Gastrocnemius medialis (tissue), 4 donors: ENCODE measurements at regions not wholly inside any gene's neighbourhood (a gene's known extent, or its start where the extent isn't known, plus 50 kb on each side); places are given as distances from the start of the nearest gene placed in this dataset.

ENCODE experiments used
- ATAC-seq, 2 donors: fragments of 150-250 bp; one replicate each; pipeline ENCODE4 v1.9.1; 2016
- DNase-seq, 2 donors: peaks; one replicate each; pipeline ENCODE4 v3.0.0-alpha.2; 2019
- H3K27ac ChIP-seq, 4 donors: fragments of 200-600 bp; sonication (generic); 1 replicate in 1 of 4; 2 replicates in 3 of 4; pipeline ENCODE4 v1.5.1; 2016 to 2018; ENCODE audit warnings: mild to moderate bottlenecking in 2 of 4, moderate library complexity in 1 of 4
- H3K27me3 ChIP-seq, 3 donors: fragments of 200-600 bp; sonication (generic) in 2 of 3; 1 replicate in 1 of 3; 2 replicates in 2 of 3; pipeline versions ENCODE4 v1.5.1 to v1.6.0; 2016 to 2019; ENCODE audit warnings: mild to moderate bottlenecking in 1 of 3, moderate library complexity in 1 of 3
- H3K36me3 ChIP-seq, 2 donors: fragments of 200-600 bp; sonication (generic) in 1 of 2; one replicate each; pipeline ENCODE4 v1.5.1; 2017 to 2018
- H3K4me1 ChIP-seq, 2 donors: fragments of 200-600 bp; sonication (generic) in 1 of 2; one replicate each; pipeline ENCODE4 v1.5.1; 2016 to 2017; ENCODE audit warnings: mild to moderate bottlenecking in 2 of 2
- H3K4me3 ChIP-seq, 4 donors: fragments of 200-600 bp; sonication (generic) in 3 of 4; 1 replicate in 1 of 4; 2 replicates in 3 of 4; pipeline ENCODE4 v1.5.1; 2016 to 2019; ENCODE audit warnings: mild to moderate bottlenecking in 2 of 4
- H3K9me3 ChIP-seq, 3 donors: fragments of 200-600 bp; sonication (generic) in 2 of 3; 1 replicate in 1 of 3; 2 replicates in 2 of 3; pipeline ENCODE4 v1.5.1; 2016 to 2019
- POLR2A ChIP-seq, 2 donors: fragments of 450-650 bp; IDR thresholded peaks; one replicate each; pipeline ENCODE4 v1.6.1; 2017; ENCODE audit warnings: antibody characterized with exemption in 2 of 2, mild to moderate bottlenecking in 2 of 2, moderate library complexity in 2 of 2
- in situ Hi-C, 4 donors: fragments of 200-750 bp; cut with MboI; loops; one replicate each; pipeline versions ENCODE4 v1.15.0 to v1.8.0; 2017; ENCODE audit warnings: low sequenced_read_pairs in 4 of 4
- intact Hi-C: fragments of 100-400 bp; cut with DNase I; formaldehyde crosslinking; loops from one replicate; pipeline ENCODE4 v1.15.1; 2023; ENCODE audit warnings: low total_unique reads
- TF ChIP-seq, protein P1 (sequence below), 5 experiments: fragments of 450-650 bp in 3 of 5; fragments of 200-600 bp in 2 of 5; sonication (generic) in 2 of 5; IDR thresholded peaks in 4 of 5; conservative IDR thresholded peaks in 1 of 5; 1 replicate in 4 of 5; 2 replicates in 1 of 5; pipeline ENCODE4 v1.5.1; 2016 to 2019; ENCODE audit warnings: antibody characterized with exemption in 5 of 5, mild to moderate bottlenecking in 3 of 5, moderate library complexity in 3 of 5

DNA sequence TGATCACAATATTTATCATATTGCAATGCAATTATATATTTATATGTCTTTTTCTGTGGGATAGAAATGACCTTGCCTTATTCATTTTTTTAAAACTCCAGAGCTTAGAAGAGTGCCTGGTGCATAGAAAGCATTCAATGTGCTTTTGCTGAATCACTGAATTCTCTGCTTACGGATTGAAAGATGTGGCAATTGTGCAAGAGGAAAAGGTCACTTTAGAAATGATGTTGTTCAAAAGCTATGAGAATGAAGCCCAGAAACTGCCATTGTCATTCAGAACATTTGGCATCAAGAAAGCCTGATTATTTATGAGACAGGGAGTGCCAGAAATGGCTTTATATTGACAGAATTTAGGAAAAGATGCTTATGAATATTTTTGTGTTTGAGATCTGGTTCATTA lies 678.6 kb upstream of the CDH2 start:
- Histone ChIP-seq H3K27ac (no peak overlapping the region), H3K36me3 (no peaks in the 10 kb centered on the region), H3K4me3 (no peak overlapping the region), H3K27me3 (no peaks in the 10 kb centered on the region), H3K9me3 (no peaks in the 10 kb centered on the region), H3K4me1 (peaks cover 0 to 12% of the 10 kb centered on the region in 2 donors)
- TF ChIP-seq, protein P1, sequence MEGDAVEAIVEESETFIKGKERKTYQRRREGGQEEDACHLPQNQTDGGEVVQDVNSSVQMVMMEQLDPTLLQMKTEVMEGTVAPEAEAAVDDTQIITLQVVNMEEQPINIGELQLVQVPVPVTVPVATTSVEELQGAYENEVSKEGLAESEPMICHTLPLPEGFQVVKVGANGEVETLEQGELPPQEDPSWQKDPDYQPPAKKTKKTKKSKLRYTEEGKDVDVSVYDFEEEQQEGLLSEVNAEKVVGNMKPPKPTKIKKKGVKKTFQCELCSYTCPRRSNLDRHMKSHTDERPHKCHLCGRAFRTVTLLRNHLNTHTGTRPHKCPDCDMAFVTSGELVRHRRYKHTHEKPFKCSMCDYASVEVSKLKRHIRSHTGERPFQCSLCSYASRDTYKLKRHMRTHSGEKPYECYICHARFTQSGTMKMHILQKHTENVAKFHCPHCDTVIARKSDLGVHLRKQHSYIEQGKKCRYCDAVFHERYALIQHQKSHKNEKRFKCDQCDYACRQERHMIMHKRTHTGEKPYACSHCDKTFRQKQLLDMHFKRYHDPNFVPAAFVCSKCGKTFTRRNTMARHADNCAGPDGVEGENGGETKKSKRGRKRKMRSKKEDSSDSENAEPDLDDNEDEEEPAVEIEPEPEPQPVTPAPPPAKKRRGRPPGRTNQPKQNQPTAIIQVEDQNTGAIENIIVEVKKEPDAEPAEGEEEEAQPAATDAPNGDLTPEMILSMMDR (IDR thresholded peaks at IDR 0.05 in 4 of 5, conservative IDR thresholded peaks at IDR 0.05 in 1 of 5) = no peak
- TF ChIP-seq POLR2A (IDR thresholded peaks at IDR 0.05) = no peak
- DNase-seq (no peak), ATAC-seq (no peak)
- intact Hi-C loops (no loop called here), in situ Hi-C loops (no loop called here)

DNA sequence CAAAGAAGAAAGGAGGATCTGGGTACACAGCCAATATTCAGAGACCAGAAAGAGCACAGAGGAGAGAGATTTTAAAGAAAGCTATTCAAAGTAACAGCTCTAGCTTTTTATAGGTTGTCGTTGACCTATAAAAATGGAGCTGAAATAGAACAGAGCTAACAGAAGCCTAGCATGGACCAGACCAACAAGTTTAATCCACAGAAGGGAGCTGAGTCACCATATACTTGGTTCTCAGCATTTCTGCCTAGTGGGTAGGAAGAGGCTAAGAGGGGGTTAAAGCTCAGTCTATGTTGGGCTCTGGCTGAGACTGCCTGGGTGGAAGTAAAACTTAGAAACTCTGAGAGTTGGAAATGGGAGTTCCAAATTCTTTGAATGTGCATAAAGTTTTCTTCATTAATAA lies 678.0 kb upstream of the CDH2 start:
- DNase-seq (no peak), ATAC-seq (no peak)
- intact Hi-C loops (no loop called here), in situ Hi-C loops (no loop called here)
- H3K27ac ChIP-seq = no peak overlapping the region
- no peaks in the 10 kb centered on the region for H3K36me3 ChIP-seq
- no peak overlapping the region for H3K4me3 ChIP-seq
- TF ChIP-seq, protein P1 (IDR thresholded peaks at IDR 0.05 in 4 of 5, conservative IDR thresholded peaks at IDR 0.05 in 1 of 5) = no peak
- no peak for TF ChIP-seq POLR2A (IDR thresholded peaks at IDR 0.05)
- no peaks in the 10 kb centered on the region for H3K9me3 ChIP-seq
- H3K4me1 ChIP-seq = peaks cover 0 to 12% of the 10 kb centered on the region in 2 donors
- no peaks in the 10 kb centered on the region for H3K27me3 ChIP-seq

DNA sequence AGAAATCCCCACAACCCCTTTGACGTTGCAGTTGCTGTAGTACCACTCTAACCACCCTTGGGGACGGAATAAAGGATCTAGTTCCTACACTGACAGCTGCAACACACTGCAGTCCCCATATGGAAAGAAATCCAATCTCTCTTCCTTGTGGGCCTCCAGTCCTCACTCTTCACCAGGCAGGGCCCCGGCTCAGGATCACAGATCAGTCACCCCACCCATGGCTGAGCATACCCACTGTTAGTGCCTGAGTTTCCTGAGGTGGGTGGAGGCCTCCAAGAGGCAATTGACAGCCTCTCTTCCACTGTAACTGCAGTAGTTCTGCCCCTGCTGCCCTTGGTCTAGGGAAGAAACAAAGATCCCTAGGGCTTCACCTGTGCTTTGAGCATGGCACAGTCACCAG lies 670.0 kb upstream of the CDH2 start:
- TF ChIP-seq, protein P1 (IDR thresholded peaks at IDR 0.05 in 4 of 5, conservative IDR thresholded peaks at IDR 0.05 in 1 of 5) = no peak
- no peak for TF ChIP-seq POLR2A (IDR thresholded peaks at IDR 0.05)
- Histone ChIP-seq H3K36me3 (no peaks in the 10 kb centered on the region), H3K4me1 (no peaks in the 10 kb centered on the region), H3K4me3 (no peak overlapping the region), H3K27ac (no peak overlapping the region), H3K27me3 (no peaks in the 10 kb centered on the region), H3K9me3 (no peaks in the 10 kb centered on the region)
- ATAC-seq (no peak), DNase-seq (no peak)
- in situ Hi-C loops = loop anchor here in 1 of 4 donors (25.0 kb wide), 1 partner anchor 90 kb away; no protein-coding TSS in a partner anchor
- intact Hi-C loops = no loop called here

DNA sequence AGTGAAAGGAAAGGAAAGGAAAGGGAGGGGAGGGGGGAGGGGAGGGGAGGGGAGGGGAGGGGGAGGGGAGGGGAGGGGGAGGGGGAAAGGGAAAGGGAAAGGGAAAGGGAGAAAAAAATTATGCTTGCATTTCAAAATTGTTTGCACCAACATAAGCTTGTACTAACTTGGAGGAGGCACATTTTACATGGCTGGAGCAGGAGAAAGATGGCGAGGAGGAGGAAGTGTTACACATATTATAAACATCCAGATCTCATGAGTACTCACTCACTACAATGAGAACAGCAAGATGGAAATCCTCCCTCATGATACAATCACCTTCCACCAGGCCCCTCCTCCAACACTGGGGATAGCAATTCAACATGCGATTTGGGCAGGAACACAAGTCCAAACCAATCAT lies 660.2 kb upstream of the CDH2 start:
- TF ChIP-seq POLR2A (IDR thresholded peaks at IDR 0.05) = no peak
- TF ChIP-seq, protein P1 (IDR thresholded peaks at IDR 0.05 in 4 of 5, conservative IDR thresholded peaks at IDR 0.05 in 1 of 5) = no peak
- Histone ChIP-seq H3K4me3 (no peak overlapping the region), H3K27me3 (no peaks in the 10 kb centered on the region), H3K4me1 (no peaks in the 10 kb centered on the region), H3K27ac (no peak overlapping the region), H3K9me3 (no peaks in the 10 kb centered on the region), H3K36me3 (no peaks in the 10 kb centered on the region)
- intact Hi-C loops (no loop called here), in situ Hi-C loops (loop anchor here in 1 of 4 donors (25.0 kb wide), 1 partner anchor 100 kb away; no protein-coding TSS in a partner anchor)
- DNase-seq (no peak), ATAC-seq (no peak)

DNA sequence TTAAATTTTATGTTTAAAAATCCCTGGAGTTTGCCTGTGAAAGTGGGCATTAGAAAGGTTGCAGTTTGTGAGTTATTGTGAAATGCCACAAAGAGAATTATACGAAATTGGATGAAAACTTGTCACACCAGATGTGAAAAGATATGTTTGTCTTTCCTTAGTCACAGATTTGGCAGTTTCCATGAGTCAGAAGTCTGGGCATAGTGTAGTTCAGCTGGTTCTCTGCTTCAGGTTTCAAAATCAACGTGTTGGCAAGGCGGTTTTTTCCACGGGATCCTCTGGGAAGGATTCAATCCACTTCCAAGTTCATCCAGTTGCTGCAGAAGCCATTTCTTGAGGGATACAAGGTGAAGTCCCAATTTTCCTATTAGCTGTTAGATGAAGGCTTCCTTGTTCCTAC lies 658.0 kb upstream of the CDH2 start:
- H3K9me3 ChIP-seq = no peaks in the 10 kb centered on the region
- no peaks in the 10 kb centered on the region for H3K36me3 ChIP-seq
- in situ Hi-C loops (loop anchor here in 1 of 4 donors (25.0 kb wide), 1 partner anchor 102 kb away; no protein-coding TSS in a partner anchor), intact Hi-C loops (no loop called here)
- ATAC-seq = no peak
- no peaks in the 10 kb centered on the region for H3K4me1 ChIP-seq
- DNase-seq = no peak
- H3K27me3 ChIP-seq = no peaks in the 10 kb centered on the region
- TF ChIP-seq, protein P1 (IDR thresholded peaks at IDR 0.05 in 4 of 5, conservative IDR thresholded peaks at IDR 0.05 in 1 of 5) = no peak
- no peak for TF ChIP-seq POLR2A (IDR thresholded peaks at IDR 0.05)
- no peak overlapping the region for H3K4me3 ChIP-seq
- H3K27ac ChIP-seq = no peak overlapping the region
